ENCODE measurements at regions not wholly inside any gene's neighbourhood (a gene's known extent, or its start where the extent isn't known, plus 50 kb on each side); places are given as distances from the start of the nearest gene placed in this dataset.
"Not testable (repeated sequence)": the region's sequence is repeated elsewhere in the genome, so short reads cannot be mapped to it uniquely, and the experiment has no call there.

DNA sequence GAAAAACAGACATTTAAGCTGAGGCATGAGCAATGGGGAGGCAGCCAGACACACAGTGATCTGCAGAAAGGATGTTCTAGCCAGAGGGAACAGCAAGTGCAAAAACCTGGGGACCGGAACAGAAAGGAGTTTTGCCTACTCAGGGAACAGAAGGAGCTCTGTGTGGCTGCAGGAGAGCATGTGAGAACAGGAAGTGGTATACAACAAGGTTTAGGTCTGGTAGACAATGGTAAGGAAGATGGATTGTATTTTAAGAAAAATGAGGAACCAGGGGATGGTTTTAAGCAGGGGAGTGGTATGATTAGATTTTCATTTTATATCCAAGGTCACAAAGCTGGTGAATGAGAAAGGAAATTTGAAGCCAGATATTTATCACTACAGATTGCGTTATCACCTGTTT is 157.5 kb downstream of the UNC5CL start:
- no peak for DNase-seq

DNA sequence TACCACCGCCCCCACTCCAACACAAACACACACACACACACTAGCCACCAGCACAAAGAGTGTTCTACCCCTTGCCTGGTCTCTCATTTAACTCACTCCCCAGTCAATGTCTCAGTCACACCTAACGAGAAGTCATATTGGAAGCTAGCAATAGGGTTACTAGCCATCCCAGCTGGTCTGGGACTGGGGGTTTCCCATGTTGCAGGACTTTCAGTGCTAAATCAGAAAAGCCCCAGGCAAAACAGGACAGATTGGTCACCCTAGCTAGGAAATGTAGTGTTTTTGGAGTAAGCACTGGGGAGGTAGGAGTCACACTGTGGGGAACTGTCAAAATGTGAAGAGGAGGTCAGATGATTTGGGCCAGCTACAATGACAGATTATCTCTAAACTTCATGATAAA is 158.1 kb downstream of the UNC5CL start:
- DNase-seq = no peak

DNA sequence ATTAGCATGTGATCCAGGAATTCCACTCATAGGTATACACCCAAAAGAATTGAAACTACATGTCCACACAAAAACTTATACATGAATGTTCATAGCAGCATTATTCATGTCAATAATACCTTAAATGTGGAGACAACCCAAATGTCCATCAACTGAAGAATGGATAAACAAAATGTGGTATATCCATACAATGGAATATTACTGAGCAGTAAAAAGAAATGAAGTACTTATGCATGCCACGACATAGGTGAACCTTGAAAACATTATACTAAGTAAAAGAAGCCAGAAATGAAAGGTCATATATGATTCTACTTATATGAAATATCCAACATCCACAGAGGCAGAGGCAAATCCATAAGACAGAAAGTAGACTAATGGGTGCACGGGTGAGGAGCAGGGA is 159.9 kb downstream of the UNC5CL start:
- DNase-seq = no peak

DNA sequence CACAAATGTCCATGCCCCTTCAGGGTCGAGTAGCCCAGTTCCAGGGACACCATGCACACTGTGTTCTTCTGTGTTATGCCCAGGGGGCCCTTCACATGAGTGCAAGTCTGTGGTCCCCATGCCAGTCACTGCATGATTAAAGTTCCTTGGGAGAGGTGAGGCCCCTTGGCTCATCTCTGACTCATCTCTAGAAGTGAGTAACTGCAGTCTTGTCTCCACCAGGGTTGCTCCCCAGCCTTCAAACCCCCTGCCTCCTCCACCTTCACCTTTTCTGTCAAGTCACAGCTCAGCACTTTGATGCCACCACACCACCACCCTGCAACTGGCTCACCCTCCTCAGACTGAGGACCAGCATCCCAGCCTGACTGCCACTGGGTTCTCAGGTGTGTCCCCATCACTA is 161.7 kb downstream of the UNC5CL start:
- no peak for DNase-seq

- DNase-seq = no peak
Observed at GRCh38 chr6:40876336-40876735, 162.7 kb downstream of the UNC5CL start.

- no peak for DNase-seq
Observed at GRCh38 chr6:40874495-40874894, 164.5 kb downstream of the UNC5CL start.

- no peak for DNase-seq
Observed at GRCh38 chr6:40871424-40871823, 167.6 kb downstream of the UNC5CL start.

- not testable (repeated sequence) for DNase-seq
Observed at GRCh38 chr6:40868089-40868865, 170.7 kb downstream of the UNC5CL start.

DNA sequence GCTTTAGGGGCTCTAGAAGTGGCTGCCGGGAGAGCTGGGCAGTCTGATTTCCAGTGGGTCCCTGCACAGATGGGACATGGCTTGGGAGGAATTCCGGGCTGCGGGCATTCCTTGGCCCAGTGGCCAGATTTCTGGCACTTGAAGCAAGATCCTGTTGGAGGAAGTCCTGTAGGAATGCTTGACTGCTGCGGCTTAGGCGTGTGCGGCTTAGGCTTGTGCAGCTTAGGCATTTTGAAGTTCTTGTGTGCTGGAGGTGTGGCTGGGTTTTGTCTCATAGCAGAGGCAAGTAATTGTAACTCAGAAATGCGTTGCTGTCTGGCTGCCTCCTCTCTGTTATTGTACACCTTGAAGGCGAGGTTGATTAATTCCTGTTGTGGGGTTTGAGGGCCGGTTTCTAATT is 171.5 kb downstream of the UNC5CL start:
- not testable (repeated sequence) for DNase-seq

DNA sequence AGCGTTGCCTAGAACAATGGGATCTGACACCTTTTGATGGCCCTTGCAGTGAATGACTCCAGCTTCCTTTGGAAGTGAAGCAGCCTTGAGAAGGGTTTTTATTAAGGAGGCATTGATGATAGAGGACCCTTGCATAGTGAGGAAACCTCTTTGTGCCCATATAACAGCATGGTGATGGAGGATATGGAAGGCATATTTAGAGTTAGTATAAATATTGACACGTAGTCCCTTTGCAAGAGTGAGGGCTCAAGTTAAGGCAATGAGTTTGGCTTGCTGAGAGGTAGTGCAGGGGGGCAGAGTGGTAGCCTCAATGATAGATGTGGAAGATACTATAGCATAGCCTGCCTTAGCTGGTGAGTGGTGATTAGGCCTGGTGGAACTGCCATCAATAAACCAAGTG is 173.8 kb downstream of the UNC5CL start:
- not testable (repeated sequence) for DNase-seq

- DNase-seq = no peak
Observed at GRCh38 chr6:40860443-40860842, 178.6 kb downstream of the UNC5CL start.

GRCh38 chr6:40856271-40856670 is 182.8 kb downstream of the UNC5CL start:
- no peak for DNase-seq

DNA sequence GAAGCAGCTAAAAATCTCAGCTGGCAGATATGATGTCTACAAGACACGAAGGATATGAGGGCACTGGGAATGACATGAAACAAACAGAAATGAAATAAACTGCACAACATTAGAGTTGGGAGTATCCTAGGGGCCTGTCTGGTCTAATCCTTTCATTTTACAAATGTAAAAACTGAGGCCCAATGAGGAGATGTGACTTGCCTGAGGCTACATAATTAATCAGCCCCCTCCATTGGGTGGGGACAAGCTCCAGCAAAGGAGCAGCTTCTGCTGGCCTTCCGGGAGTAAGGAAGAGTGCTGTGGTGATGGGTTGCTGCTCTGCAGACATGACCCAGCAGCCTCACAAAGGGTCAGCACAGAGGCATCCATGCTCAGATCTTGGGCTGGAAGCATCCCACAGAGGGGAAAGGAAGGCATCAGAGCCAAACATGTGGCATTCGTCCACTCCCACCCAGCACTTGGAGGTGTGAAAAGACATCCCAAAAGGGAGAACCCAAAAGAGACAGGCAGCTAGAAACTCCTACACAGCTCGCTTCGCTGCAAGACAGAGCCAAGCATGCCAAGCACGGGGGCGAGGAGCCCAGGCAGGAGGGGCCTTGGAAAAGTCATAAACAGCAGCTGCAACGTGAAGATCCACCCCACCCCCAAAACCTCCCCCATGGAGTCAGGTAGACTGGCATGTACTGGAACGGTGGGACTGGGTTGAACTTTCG is 183.7 kb downstream of the UNC5CL start:
- no peak for DNase-seq

- DNase-seq = no peak
Observed at GRCh38 chr6:40854592-40854991, 184.4 kb downstream of the UNC5CL start.

DNA sequence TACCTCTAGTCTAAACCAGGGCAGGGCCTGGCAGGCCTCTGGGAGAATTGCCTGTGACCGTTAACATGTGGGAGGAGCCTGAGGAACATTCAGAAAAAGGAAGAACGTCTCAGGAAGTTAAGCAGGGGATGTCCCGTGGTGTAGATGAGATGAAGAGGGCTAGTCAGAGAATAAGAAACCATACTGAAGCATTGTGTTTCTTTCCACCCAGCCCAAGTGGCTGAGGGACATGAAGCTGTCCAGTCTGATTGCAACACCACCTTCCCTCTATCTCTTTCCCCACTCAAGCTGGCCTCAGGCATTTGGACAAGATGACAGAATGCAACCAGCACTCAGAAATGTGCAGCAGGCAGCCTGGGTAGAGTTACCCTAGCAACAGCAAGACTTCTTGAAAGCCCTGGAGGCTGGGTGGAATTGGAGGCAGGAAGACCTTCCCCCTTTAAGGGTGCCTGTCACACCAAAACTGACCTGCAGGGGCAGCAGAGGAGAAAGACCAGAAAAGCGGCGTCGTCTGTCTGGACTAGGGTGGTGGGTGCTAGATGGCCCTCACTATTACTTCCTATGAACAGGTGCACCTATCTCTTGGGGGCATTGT is 186.1 kb downstream of the UNC5CL start:
- no peak for DNase-seq

- no peak for DNase-seq
Observed at GRCh38 chr6:40849546-40849945, 189.5 kb downstream of the UNC5CL start.

- DNase-seq = no peak
Observed at GRCh38 chr6:40848868-40849514, 190.0 kb downstream of the UNC5CL start.

GRCh38 chr6:40848038-40848437 is 191.0 kb downstream of the UNC5CL start:
- DNase-seq = no peak

DNA sequence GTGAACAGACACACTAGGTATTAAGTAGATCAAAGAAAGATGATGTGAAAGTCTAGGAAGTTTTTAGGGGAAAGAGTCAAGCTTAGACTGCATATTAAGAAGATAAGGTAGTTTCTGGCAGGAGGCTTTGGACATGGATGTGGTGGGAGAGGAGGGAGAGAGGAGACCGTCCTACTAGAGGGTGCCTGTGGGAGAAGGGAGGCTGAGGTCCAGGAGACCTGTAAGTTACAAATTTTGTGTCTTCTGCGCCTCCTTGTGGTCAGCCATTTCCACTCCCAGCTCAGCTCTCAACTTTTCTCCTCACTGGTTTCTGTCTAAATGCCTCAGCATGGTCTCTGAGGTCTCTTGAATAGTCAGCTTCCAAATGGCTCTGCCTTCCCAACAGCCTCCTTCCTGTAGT is 193.5 kb downstream of the UNC5CL start:
- DNase-seq = no peak

- DNase-seq = no peak
Observed at GRCh38 chr6:40844246-40844645, 194.8 kb downstream of the UNC5CL start.

GRCh38 chr6:40841721-40842120 is 197.3 kb downstream of the UNC5CL start:
- no peak for DNase-seq

- DNase-seq = peak; percentile 46
Observed at GRCh38 chr6:40832691-40833090, 206.3 kb downstream of the UNC5CL start.

DNA sequence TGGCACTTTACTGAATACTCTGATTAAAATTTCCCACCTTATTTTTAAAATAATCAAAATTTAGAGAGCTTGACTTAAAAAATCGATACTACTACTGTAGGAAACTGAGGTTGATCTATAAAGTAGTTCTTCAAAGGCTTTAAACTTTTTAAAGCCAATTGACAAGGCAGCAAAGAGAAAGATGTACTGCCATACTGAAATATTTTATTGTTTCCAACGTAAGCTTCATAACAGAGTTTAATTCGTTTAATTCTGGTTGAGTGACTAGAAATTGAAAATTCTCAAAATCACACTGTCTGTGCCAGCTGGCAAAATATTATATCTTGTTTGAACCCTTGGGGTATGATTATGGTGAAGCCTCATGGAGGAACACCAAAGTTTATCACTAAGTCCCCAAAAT is 207.6 kb downstream of the UNC5CL start:
- no peak for DNase-seq

DNA sequence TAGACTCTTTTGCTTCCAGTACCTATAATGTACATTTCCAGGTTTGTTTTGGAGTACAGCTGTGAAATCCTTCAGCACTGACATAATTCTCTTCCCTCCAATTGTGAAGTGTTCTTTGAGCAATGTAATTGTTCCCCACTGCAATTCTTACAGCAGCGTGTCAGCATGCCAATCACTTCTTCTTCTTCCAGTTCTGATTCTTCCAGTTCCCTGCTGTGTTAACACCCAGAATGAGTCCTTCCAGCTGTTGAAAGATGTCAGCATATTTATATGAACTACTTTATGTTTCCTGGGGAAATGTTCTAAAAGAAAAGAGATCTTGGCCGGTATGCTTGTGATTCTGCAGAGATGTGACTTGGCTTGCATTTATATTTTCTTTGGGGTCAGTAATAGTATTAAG is 213.9 kb downstream of the UNC5CL start:
- peak; percentile 16 for DNase-seq
